ENCODE measurements at regions not wholly inside any gene's neighbourhood (a gene's known extent, or its start where the extent isn't known, plus 50 kb on each side); places are given as distances from the start of the nearest gene placed in this dataset.

DNA sequence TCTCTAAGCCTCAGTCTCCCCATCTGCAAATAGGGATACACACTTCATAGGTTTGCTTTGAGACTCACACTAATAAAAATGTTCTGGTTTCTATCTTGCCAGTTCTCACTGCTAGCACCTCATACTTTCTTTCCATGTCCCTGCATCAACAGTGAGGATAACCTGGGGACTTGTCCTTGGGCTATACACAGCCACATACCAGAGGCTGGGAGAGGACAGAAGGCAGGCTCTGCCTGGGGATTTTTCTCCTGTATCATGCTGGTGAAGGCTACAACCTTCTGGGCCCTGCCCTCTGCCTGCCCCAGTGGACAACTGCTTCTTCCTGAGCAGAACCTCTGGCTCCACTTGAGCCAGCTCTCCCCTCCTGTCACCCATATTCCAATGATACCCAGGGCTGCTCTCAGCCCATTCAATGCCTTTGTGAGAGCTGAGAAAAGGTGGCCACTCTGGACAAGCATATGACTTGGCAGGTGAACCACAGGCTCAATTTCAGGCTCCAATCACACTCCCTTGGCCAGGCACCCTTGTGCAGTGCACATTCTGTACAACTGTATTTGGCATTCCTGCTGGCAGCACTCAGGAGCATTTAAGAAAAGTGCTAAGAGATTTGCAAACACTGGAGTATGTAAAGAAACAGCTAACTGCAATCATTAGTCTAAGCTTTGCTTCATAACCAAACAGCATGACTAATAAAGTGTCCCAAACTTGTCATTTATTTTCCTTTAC lies 135.8 kb upstream of the VRK1 start:
- peaks cover 7% of the 10 kb centered on the region for H3K9me3 Mint-ChIP-seq
- no peaks in the 10 kb centered on the region for H3K4me1 Mint-ChIP-seq
- no peak overlapping the region for H3K27ac Mint-ChIP-seq
- H3K36me3 Mint-ChIP-seq = no peaks in the 10 kb centered on the region
- H3K27me3 Mint-ChIP-seq = peaks cover 31% of the 10 kb centered on the region
- H3K4me3 Mint-ChIP-seq = no peak overlapping the region
- ATAC-seq = no peak

DNA sequence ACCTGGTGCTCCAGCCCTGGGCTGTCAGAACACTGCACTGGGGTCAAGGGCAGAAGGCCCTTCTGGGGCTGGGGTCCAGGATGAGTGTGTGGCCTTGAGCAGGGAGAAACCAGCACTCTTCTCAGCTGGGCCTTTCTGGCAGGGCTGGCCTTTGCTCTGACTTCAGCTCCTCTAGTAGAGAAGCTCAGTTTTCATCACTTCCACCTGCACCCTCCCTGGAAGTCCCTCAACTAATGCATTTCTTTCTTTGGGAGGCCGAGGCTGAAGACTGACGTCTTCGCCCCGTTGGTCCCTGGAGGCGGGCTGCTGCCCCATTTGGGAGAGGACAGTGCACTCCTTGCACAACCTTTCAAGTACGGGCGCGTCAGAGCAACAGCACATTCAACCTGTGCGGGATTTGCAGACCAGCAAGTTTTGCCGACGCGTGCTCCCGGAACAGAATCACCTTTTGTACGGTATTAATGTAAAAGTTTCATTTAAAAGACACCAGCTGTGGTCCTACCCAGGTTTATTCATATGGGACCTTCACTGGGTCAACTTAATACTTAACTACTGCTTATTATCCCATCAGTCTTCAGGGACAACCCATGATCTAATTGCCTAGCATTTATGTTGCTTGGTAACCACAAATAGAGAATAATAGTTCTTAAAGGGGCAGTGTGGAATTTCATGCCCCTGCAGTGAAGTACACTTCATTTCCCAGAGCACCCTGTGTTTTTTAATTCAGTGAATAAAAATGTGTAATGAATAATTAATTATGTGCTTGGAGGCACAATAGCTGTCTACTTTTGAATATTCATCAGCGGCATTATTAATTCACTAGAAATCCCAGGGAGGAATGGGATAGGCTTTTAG lies 134.8 kb upstream of the VRK1 start:
- Mint-ChIP-seq H3K4me1 (no peaks in the 10 kb centered on the region), H3K27me3 (peaks cover 36% of the 10 kb centered on the region), H3K36me3 (no peaks in the 10 kb centered on the region), H3K4me3 (no peak overlapping the region), H3K27ac (no peak overlapping the region), H3K9me3 (peaks cover 5% of the 10 kb centered on the region)
- no peak for ATAC-seq

GRCh38 chr14:96663076-96663475 lies 134.1 kb upstream of the VRK1 start:
- Mint-ChIP-seq H3K4me1 (no peaks in the 10 kb centered on the region), H3K4me3 (no peak overlapping the region), H3K36me3 (no peaks in the 10 kb centered on the region), H3K9me3 (peaks cover 2% of the 10 kb centered on the region), H3K27ac (no peak overlapping the region), H3K27me3 (peaks cover 35% of the 10 kb centered on the region)
- no peak for ATAC-seq

DNA sequence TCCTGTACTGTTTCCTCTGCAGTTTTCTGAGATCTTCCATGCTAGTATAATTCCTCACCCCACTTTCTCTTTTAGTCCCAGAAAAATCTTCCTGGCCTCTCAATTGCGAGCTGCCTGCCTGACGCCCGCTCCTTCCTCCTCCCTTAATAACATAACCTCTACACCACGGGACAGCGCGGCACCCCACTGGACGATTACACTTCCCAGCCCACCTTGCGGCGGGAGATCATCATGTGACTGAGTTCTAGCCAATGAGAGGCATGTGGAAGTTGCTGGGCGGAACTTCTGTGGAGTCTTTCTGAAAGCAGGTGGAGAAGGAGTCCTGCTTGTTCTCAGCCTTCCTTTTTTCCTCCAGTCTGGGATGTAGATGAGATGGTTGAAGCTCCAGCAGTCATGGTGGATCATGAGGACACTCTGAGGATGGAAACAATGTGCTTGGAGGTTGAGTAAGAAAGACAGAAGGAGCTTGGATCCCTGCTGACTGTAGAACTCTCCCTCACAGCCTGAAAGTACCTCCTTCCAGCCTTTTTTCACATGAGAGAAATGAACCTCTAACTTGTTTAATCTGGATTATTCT lies 133.6 kb upstream of the VRK1 start:
- H3K27ac Mint-ChIP-seq = no peak overlapping the region
- ATAC-seq = no peak
- peaks cover 40% of the 10 kb centered on the region for H3K27me3 Mint-ChIP-seq
- H3K36me3 Mint-ChIP-seq = no peaks in the 10 kb centered on the region
- peaks cover 2% of the 10 kb centered on the region for H3K9me3 Mint-ChIP-seq
- no peaks in the 10 kb centered on the region for H3K4me1 Mint-ChIP-seq
- no peak overlapping the region for H3K4me3 Mint-ChIP-seq

DNA sequence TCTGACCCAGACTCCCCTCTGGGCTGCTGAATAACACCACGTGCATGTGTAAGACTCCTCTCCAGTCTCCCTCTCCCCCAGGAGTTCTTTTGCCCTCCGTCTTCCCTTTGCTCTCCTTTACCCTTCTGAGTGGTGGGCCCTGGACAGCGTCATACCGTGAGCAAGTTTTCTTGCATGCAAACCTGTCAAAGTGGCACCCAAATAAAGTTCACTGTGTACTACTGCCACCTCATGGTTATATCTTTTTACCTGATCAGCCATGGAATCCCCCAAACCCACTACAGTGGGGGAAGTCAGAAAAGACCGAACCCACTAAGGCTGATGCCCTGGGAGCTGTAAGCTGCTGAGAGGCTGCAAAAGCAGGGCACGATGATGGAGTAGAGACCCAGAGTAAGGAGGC lies 131.1 kb upstream of the VRK1 start:
- Mint-ChIP-seq H3K4me1 (no peaks in the 10 kb centered on the region), H3K9me3 (peaks cover 2% of the 10 kb centered on the region), H3K27ac (no peak overlapping the region), H3K27me3 (peaks cover 32% of the 10 kb centered on the region), H3K36me3 (no peaks in the 10 kb centered on the region), H3K4me3 (no peak overlapping the region)
- no peak for ATAC-seq

DNA sequence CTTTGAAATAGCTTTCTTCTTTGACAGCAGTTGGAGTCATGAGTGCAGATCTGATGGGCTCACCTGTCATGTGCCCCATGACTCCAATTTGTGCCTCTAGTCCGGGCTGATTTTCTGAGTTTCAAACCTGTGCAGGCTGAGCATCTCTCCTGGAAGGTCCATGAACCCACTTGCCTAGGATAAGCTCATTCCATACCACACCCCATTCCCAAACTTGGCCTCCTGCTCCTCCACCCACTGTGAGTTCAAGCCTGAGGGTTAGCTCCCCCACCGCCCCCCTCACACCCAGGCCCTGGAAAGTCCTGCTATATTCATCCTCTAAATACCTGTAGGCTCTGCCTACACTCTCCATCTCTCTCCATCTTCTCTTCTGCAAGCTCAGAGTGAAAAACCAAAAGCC lies 126.8 kb upstream of the VRK1 start:
- no peak overlapping the region for H3K4me3 Mint-ChIP-seq
- ATAC-seq = no peak
- peaks cover 27% of the 10 kb centered on the region for H3K27me3 Mint-ChIP-seq
- no peak overlapping the region for H3K27ac Mint-ChIP-seq
- no peaks in the 10 kb centered on the region for H3K36me3 Mint-ChIP-seq
- no peaks in the 10 kb centered on the region for H3K4me1 Mint-ChIP-seq
- H3K9me3 Mint-ChIP-seq = peaks cover 2% of the 10 kb centered on the region

- Mint-ChIP-seq H3K36me3 (no peaks in the 10 kb centered on the region), H3K9me3 (no peaks in the 10 kb centered on the region), H3K27ac (no peak overlapping the region), H3K27me3 (peaks cover 27% of the 10 kb centered on the region), H3K4me1 (no peaks in the 10 kb centered on the region), H3K4me3 (no peak overlapping the region)
- ATAC-seq = no peak
These were observed 126.0 kb upstream of the VRK1 start for GRCh38 chr14:96671218-96671617.

DNA sequence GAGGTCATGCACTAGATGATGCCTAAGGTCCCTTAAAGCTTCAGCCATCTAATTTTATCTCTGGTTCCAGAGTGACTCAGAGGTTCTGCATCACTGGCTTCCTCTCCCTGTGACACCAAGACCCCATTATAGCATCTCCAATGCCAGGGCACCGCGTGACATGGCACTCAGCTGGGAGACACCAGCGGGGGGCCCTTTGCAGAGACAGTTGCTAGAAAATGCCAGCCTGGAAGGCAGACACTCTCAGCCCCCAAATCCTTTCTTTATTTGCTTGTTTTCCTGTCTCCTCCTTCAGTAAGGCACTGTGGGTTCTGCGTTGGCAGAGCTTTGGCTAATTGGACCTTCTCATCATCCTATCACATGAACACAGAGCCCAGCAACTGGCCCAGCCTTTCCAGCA lies 123.5 kb upstream of the VRK1 start:
- Mint-ChIP-seq H3K4me1 (no peaks in the 10 kb centered on the region), H3K27ac (no peak overlapping the region), H3K36me3 (no peaks in the 10 kb centered on the region), H3K4me3 (no peak overlapping the region), H3K27me3 (peaks cover 21% of the 10 kb centered on the region), H3K9me3 (no peaks in the 10 kb centered on the region)
- no peak for ATAC-seq

DNA sequence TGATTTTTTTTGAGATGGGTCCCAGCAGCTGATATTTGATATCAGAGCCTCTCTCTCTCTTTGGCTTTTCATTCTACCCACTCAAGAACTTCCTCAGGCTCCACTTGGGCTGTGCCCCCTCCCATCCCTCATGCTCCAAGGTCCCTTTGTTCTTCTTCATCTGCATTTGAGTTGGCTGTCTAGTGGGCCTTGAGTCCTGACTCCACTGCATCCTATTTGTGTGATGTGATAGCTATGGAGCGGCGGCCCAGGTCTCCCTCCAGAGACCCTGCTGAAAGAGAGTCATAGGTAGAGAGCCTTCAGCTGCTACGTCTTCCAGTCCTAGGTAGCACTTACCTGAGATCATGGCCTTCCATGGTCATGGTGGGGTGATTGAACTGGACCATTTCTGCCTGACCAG lies 123.1 kb upstream of the VRK1 start:
- no peak for ATAC-seq
- H3K9me3 Mint-ChIP-seq = no peaks in the 10 kb centered on the region
- no peaks in the 10 kb centered on the region for H3K36me3 Mint-ChIP-seq
- no peak overlapping the region for H3K27ac Mint-ChIP-seq
- no peak overlapping the region for H3K4me3 Mint-ChIP-seq
- H3K27me3 Mint-ChIP-seq = peaks cover 21% of the 10 kb centered on the region
- no peaks in the 10 kb centered on the region for H3K4me1 Mint-ChIP-seq

GRCh38 chr14:96676166-96676565 lies 121.0 kb upstream of the VRK1 start:
- Mint-ChIP-seq H3K27me3 (peaks cover 30% of the 10 kb centered on the region), H3K4me3 (no peak overlapping the region), H3K27ac (no peak overlapping the region), H3K36me3 (no peaks in the 10 kb centered on the region), H3K9me3 (no peaks in the 10 kb centered on the region), H3K4me1 (no peaks in the 10 kb centered on the region)
- ATAC-seq = no peak

GRCh38 chr14:96681829-96682228 lies 115.4 kb upstream of the VRK1 start:
- no peaks in the 10 kb centered on the region for H3K36me3 Mint-ChIP-seq
- no peak overlapping the region for H3K27ac Mint-ChIP-seq
- no peak for ATAC-seq
- H3K4me1 Mint-ChIP-seq = no peaks in the 10 kb centered on the region
- H3K9me3 Mint-ChIP-seq = peaks cover 4% of the 10 kb centered on the region
- H3K27me3 Mint-ChIP-seq = peaks cover 35% of the 10 kb centered on the region
- H3K4me3 Mint-ChIP-seq = no peak overlapping the region

GRCh38 chr14:96682401-96682800 lies 114.8 kb upstream of the VRK1 start:
- Mint-ChIP-seq H3K4me1 (no peaks in the 10 kb centered on the region), H3K4me3 (no peak overlapping the region), H3K9me3 (peaks cover 4% of the 10 kb centered on the region), H3K27ac (no peak overlapping the region), H3K27me3 (peaks cover 29% of the 10 kb centered on the region), H3K36me3 (no peaks in the 10 kb centered on the region)
- no peak for ATAC-seq

- no peaks in the 10 kb centered on the region for H3K4me1 Mint-ChIP-seq
- peaks cover 26% of the 10 kb centered on the region for H3K27me3 Mint-ChIP-seq
- H3K4me3 Mint-ChIP-seq = no peak overlapping the region
- peaks cover 4% of the 10 kb centered on the region for H3K9me3 Mint-ChIP-seq
- no peaks in the 10 kb centered on the region for H3K36me3 Mint-ChIP-seq
- H3K27ac Mint-ChIP-seq = no peak overlapping the region
- no peak for ATAC-seq
These were observed 113.5 kb upstream of the VRK1 start for GRCh38 chr14:96683562-96684289.

DNA sequence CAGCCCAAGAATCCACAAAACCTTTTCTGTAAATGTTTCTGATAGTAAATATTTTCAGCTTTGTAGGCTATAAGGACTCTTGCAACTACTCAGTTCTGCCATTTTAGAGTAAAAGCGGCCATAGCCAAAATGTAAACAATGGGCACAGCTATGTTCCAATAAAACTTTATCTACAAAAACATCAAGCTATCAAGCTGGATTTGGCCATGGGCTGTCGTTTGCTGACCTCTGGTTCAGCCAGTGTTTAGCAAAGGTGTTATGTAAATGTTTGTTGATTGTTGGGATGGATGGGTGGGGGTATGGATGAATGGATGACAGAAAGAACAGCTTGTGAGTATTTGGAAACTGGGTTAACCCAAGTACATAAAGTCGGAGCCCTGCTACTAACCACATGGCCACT lies 111.1 kb upstream of the VRK1 start:
- Mint-ChIP-seq H3K4me3 (no peak overlapping the region), H3K36me3 (no peaks in the 10 kb centered on the region), H3K27ac (no peak overlapping the region), H3K9me3 (peaks cover 4% of the 10 kb centered on the region), H3K4me1 (no peaks in the 10 kb centered on the region), H3K27me3 (peaks cover 18% of the 10 kb centered on the region)
- no peak for ATAC-seq

- no peak overlapping the region for H3K27ac Mint-ChIP-seq
- no peak overlapping the region for H3K4me3 Mint-ChIP-seq
- H3K4me1 Mint-ChIP-seq = no peaks in the 10 kb centered on the region
- peaks cover 2% of the 10 kb centered on the region for H3K9me3 Mint-ChIP-seq
- no peaks in the 10 kb centered on the region for H3K36me3 Mint-ChIP-seq
- ATAC-seq = no peak
- peaks cover 13% of the 10 kb centered on the region for H3K27me3 Mint-ChIP-seq
These were observed 108.6 kb upstream of the VRK1 start for GRCh38 chr14:96688629-96689028.

Measured in stimulated activated memory B cell treated with anti-CD40 and anti-IgM and Interleukin-4, amounts not matched to agents 10 μg/mL and 1 μg/mL and 100 μg/mL, for 72 hours (primary cell).